Fibroblast of lung (primary cell): ENCODE measurements at regions not wholly inside any gene's neighbourhood (a gene's known extent, or its start where the extent isn't known, plus 50 kb on each side); places are given as distances from the start of the nearest gene placed in this dataset.

Source experiments
- EZH2 ChIP-seq: IDR thresholded peaks from 2 replicates; pipeline ENCODE4 v1.5.1; 2012; ENCODE audit warnings: low read length, control low read depth, mild to moderate bottlenecking; ENCODE audit errors: missing control alignments
- TF ChIP-seq, protein P1 (sequence below), 2 donors: IDR thresholded peaks in 1 of 2; conservative IDR thresholded peaks in 1 of 2; 1 replicate in 1 of 2; 2 replicates in 1 of 2; pipeline ENCODE4 v1.5.1; 2011 to 2012; ENCODE audit warnings: low read length in 2 of 2, control low read depth in 1 of 2, inconsistent platforms in 1 of 2, low read depth in 1 of 2, mild to moderate bottlenecking in 1 of 2

DNA sequence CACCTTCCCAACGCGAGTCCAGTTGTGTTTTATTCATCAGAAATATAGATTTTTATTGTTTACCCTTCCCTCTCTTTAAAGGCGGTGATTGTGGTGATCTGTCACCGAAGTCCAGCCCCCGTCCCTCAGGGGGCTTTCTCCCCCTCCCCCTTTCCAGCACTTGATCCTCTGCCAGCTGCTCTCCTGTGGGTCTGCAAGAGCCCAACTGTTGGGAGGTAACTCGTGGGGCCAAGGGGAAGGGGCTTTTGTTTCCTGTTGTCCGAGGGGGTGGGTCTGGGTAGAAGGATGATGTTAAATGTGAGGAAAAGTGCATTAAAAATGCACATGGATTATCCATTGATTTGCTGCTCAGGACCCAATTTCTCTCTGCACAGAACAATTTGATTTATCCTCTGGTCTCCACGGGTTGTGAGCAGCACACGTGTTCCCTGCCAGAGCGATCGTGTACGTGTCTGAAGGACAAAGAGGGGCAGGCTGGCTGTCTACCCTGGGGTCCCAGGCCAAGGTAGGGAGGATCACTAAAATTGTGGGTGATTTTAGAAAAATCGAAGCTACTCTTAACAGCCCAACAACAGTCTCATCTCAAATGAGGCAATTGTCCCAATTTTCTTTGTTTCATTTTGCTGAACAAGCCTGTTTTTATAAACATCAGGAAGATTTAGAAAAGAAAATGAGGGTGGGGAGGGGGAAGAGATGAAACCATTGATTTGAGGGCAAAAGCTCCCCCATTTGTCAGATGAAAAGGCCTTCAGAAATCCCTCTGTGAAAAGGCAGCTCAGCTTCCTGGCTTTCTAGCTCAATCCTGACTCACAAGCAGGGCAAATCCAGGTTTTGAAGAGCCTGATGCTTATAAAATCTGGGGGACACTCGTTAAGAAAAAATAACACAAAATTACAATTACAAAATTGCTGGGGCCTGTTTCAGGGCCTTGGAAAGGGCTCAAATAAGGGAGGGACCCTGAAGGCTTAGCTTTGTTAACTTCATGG is 176.2 kb downstream of the RHOU start:
- TF ChIP-seq, protein P1, sequence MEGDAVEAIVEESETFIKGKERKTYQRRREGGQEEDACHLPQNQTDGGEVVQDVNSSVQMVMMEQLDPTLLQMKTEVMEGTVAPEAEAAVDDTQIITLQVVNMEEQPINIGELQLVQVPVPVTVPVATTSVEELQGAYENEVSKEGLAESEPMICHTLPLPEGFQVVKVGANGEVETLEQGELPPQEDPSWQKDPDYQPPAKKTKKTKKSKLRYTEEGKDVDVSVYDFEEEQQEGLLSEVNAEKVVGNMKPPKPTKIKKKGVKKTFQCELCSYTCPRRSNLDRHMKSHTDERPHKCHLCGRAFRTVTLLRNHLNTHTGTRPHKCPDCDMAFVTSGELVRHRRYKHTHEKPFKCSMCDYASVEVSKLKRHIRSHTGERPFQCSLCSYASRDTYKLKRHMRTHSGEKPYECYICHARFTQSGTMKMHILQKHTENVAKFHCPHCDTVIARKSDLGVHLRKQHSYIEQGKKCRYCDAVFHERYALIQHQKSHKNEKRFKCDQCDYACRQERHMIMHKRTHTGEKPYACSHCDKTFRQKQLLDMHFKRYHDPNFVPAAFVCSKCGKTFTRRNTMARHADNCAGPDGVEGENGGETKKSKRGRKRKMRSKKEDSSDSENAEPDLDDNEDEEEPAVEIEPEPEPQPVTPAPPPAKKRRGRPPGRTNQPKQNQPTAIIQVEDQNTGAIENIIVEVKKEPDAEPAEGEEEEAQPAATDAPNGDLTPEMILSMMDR (conservative IDR thresholded peaks at IDR 0.05 in 1 of 2, IDR thresholded peaks at IDR 0.05 in 1 of 2; ENCODE audit: low read depth in 1 of 2, low read length in 2 of 2): no peak
- no peak for TF ChIP-seq EZH2
